ENCODE measurements at regions not wholly inside any gene's neighbourhood (a gene's known extent, or its start where the extent isn't known, plus 50 kb on each side); places are given as distances from the start of the nearest gene placed in this dataset.

DNA sequence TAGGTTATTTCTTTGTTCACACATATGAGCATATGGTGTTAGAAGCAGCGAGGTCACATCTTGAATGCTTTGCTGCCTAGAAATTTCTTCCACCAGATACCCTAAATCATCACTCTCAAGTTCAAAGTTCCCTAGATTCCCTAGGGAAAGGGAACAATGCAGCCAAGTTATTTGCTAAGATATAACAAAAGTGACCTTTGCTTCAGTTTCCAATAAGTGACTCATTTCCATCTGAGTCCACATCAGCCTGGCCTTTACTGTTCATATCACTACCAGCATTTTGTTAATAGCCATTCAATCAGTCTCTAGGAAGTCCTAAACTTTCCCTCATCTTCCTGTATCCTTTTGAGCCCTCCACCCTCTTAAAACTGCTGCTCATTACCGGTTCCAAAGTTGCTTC is 1502.5 kb downstream of the KCNT2 start:
- TF ChIP-seq, protein P1, sequence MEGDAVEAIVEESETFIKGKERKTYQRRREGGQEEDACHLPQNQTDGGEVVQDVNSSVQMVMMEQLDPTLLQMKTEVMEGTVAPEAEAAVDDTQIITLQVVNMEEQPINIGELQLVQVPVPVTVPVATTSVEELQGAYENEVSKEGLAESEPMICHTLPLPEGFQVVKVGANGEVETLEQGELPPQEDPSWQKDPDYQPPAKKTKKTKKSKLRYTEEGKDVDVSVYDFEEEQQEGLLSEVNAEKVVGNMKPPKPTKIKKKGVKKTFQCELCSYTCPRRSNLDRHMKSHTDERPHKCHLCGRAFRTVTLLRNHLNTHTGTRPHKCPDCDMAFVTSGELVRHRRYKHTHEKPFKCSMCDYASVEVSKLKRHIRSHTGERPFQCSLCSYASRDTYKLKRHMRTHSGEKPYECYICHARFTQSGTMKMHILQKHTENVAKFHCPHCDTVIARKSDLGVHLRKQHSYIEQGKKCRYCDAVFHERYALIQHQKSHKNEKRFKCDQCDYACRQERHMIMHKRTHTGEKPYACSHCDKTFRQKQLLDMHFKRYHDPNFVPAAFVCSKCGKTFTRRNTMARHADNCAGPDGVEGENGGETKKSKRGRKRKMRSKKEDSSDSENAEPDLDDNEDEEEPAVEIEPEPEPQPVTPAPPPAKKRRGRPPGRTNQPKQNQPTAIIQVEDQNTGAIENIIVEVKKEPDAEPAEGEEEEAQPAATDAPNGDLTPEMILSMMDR (IDR thresholded peaks at IDR 0.05) = no peak
- no peak for TF ChIP-seq POLR2A (IDR thresholded peaks at IDR 0.05)
